Neuronal stem cell (in vitro differentiated cells): ENCODE measurements at regions not wholly inside any gene's neighbourhood (a gene's known extent, or its start where the extent isn't known, plus 50 kb on each side); places are given as distances from the start of the nearest gene placed in this dataset.
"Not testable (repeated sequence)": the region's sequence is repeated elsewhere in the genome, so short reads cannot be mapped to it uniquely, and the experiment has no call there.

Experiments
- DNase-seq: peaks from one replicate; pipeline ENCODE4 v3.0.0-alpha.2; 2013; ENCODE audit warnings: low spot score
- H2AFZ ChIP-seq: one replicate; pipeline ENCODE4 v1.6.1; 2013; ENCODE audit warnings: mild to moderate bottlenecking, low read length, inconsistent platforms
- H2AK5ac ChIP-seq: 2 replicates; pipeline ENCODE4 v1.6.1; 2013; ENCODE audit warnings: low read depth, mild to moderate bottlenecking, inconsistent platforms, low read length, moderate library complexity, mixed read lengths
- H2BK120ac ChIP-seq: 2 replicates; pipeline ENCODE4 v1.6.1; 2013; ENCODE audit warnings: low read depth, mild to moderate bottlenecking, inconsistent platforms, low read length, moderate library complexity, mixed read lengths
- H2BK12ac ChIP-seq: one replicate; pipeline ENCODE4 v1.6.1; 2013; ENCODE audit warnings: low read length, inconsistent platforms
- H2BK15ac ChIP-seq: 2 replicates; pipeline ENCODE4 v1.6.1; 2013; ENCODE audit warnings: mild to moderate bottlenecking, low read length, inconsistent platforms, mixed read lengths
- H2BK5ac ChIP-seq: one replicate; pipeline ENCODE4 v1.6.1; 2013; ENCODE audit warnings: inconsistent platforms, mild to moderate bottlenecking, low read length, moderate library complexity
- H3K14ac ChIP-seq: one replicate; pipeline ENCODE4 v1.6.1; 2013; ENCODE audit warnings: low read length, inconsistent platforms
- H3K18ac ChIP-seq: 2 replicates; pipeline ENCODE4 v1.6.1; 2013; ENCODE audit warnings: low read length, inconsistent platforms
- H3K23ac ChIP-seq: 2 replicates; pipeline ENCODE4 v1.6.1; 2013; ENCODE audit warnings: low read depth, mild to moderate bottlenecking, mixed read lengths, low read length, inconsistent platforms; ENCODE audit not compliant: poor library complexity
- H3K27ac ChIP-seq: replicated peaks from 3 replicates; pipeline ENCODE4 v1.5.1; 2013; ENCODE audit warnings: low read length, inconsistent platforms
- H3K27me3 ChIP-seq, 3 experiments: 2 replicates each; pipeline ENCODE4 v1.6.1; 2013; ENCODE audit warnings: low read length in 3 of 3, mild to moderate bottlenecking in 2 of 3, inconsistent platforms in 1 of 3, low read depth in 1 of 3, mixed read lengths in 1 of 3, moderate library complexity in 1 of 3; ENCODE audit not compliant: control insufficient read depth in 3 of 3, insufficient read depth in 3 of 3
- H3K36me3 ChIP-seq, 2 donors: replicated peaks in 1 of 2; 2 replicates each; pipeline ENCODE4 v1.6.1; 2013; ENCODE audit warnings: low read length in 2 of 2; ENCODE audit not compliant: control insufficient read depth in 2 of 2, insufficient read depth in 2 of 2
- H3K4ac ChIP-seq: 2 replicates; pipeline ENCODE4 v1.6.1; 2013; ENCODE audit warnings: inconsistent platforms, mild to moderate bottlenecking, low read length, moderate library complexity
- H3K4me1 ChIP-seq, 2 donors: 1 replicate in 1 of 2; 2 replicates in 1 of 2; pipeline ENCODE4 v1.6.1; 2013; ENCODE audit warnings: low read length in 2 of 2, low read depth in 1 of 2; ENCODE audit not compliant: control insufficient read depth in 2 of 2, insufficient read depth in 1 of 2
- H3K4me2 ChIP-seq: one replicate; pipeline ENCODE4 v1.6.1; 2013; ENCODE audit warnings: mild to moderate bottlenecking, low read length, inconsistent platforms; ENCODE audit not compliant: insufficient read depth, poor library complexity, severe bottlenecking
- H3K4me3 ChIP-seq, 2 donors: 2 replicates each; pipeline ENCODE4 v1.5.1; 2013; ENCODE audit warnings: low read length in 2 of 2, mild to moderate bottlenecking in 2 of 2, inconsistent platforms in 1 of 2, moderate library complexity in 1 of 2
- H3K79me1 ChIP-seq: one replicate; pipeline ENCODE4 v1.6.1; 2013; ENCODE audit warnings: low read depth, mild to moderate bottlenecking, inconsistent platforms, low read length, moderate library complexity
- H3K9ac ChIP-seq: one replicate; pipeline ENCODE4 v1.6.1; 2013; ENCODE audit warnings: mild to moderate bottlenecking, low read depth, low read length, inconsistent platforms; ENCODE audit not compliant: poor library complexity
- H3K9me3 ChIP-seq, 2 donors: replicated peaks in 1 of 2; 2 replicates each; pipeline versions ENCODE3 to v1.6.1; 2013; ENCODE audit warnings: low read length in 2 of 2, mild to moderate bottlenecking in 2 of 2, inconsistent platforms in 1 of 2, low read depth in 1 of 2, mixed read lengths in 1 of 2, moderate library complexity in 1 of 2; ENCODE audit not compliant: control insufficient read depth in 2 of 2, insufficient read depth in 1 of 2
- H4K8ac ChIP-seq: one replicate; pipeline ENCODE4 v1.6.1; 2013; ENCODE audit warnings: low read depth, mild to moderate bottlenecking, inconsistent platforms, low read length, moderate library complexity
- H4K91ac ChIP-seq: one replicate; pipeline ENCODE4 v1.6.1; 2013; ENCODE audit warnings: low read length, low read depth, mild to moderate bottlenecking, inconsistent platforms; ENCODE audit not compliant: poor library complexity
- WGBS, 2 donors: extraction: QIAGEN DNeasy Blood & Tissue Kit; methylation state at CpG; one replicate each; pipeline ENCODE4 v1.1.7; 2013; ENCODE audit warnings: missing lambda C conversion rate in 2 of 2, mixed read lengths in 1 of 2; ENCODE audit not compliant: insufficient read length in 2 of 2, insufficient replicate concordance in 1 of 2; ENCODE audit errors: extremely low coverage in 2 of 2; 5-methylcytosine and 5-hydroxymethylcytosine counted together

DNA sequence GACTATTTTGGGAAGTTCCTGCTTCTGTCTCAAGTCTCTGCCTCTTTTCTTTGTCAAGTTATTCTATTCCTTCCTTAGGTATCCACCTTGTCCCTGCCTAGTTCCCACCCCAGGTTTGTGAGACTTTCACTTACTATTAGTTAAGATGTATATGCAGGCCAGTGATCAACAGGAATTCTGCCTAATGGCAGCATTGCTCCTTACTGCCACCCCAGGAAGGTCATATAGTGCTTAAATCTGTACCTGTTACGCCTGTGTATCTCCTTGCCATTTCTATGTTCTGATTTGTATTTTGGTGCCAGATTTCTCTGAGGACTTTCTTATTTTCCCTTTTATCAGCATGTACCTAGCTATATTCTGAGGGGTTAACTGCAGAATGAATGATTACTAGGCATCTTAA lies 746.0 kb upstream of the TMEFF2 start:
- no peaks in the 10 kb centered on the region for H3K9me3 ChIP-seq
- H2AK5ac ChIP-seq, result no peak overlapping the region
- no peak for DNase-seq
- WGBS, 2 donors, result no CpG with 5 or more reads among the region's 1 CpG
- no peak overlapping the region for H3K4me3 ChIP-seq
- no peak overlapping the region for H3K14ac ChIP-seq
- no peak overlapping the region for H3K23ac ChIP-seq
- no peak overlapping the region for H2BK12ac ChIP-seq
- no peaks in the 10 kb centered on the region for H3K36me3 ChIP-seq
- H3K4me2 ChIP-seq, result no peak overlapping the region
- no peak overlapping the region for H2BK15ac ChIP-seq
- H3K79me1 ChIP-seq, result no peaks in the 10 kb centered on the region
- H3K27ac ChIP-seq, result no peak overlapping the region
- H4K8ac ChIP-seq, result no peak overlapping the region
- H2BK120ac ChIP-seq, result no peak overlapping the region
- no peak overlapping the region for H3K4ac ChIP-seq
- H3K9ac ChIP-seq, result no peak overlapping the region
- no peak overlapping the region for H4K91ac ChIP-seq
- H2AFZ ChIP-seq, result no peak overlapping the region
- H3K18ac ChIP-seq, result no peak overlapping the region
- no peaks in the 10 kb centered on the region for H3K27me3 ChIP-seq
- H3K4me1 ChIP-seq, result no peaks in the 10 kb centered on the region
- H2BK5ac ChIP-seq, result no peak overlapping the region

DNA sequence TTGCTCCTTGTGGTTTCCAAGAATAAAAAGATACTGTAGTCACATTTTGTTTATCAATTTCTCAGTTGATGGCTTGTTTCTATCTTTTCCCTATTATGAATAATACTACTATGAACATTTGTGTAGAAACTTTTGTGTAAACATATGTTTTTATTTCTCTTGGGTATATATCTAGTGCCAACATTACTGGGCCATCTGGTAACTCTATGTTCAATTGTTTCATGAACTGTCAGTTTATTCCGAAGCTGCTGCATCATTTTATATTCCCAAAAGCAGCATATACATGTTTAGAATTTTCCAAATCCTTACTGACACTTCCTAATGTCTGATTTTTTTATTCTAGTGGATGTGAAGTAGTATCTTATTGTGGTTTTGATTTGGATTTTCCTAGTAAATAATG lies 737.6 kb upstream of the TMEFF2 start:
- Histone ChIP-seq H2BK12ac (no peak overlapping the region), H3K36me3 (no peaks in the 10 kb centered on the region)
- WGBS, 2 donors, result no CpG with 5 or more reads among the region's 1 CpG

DNA sequence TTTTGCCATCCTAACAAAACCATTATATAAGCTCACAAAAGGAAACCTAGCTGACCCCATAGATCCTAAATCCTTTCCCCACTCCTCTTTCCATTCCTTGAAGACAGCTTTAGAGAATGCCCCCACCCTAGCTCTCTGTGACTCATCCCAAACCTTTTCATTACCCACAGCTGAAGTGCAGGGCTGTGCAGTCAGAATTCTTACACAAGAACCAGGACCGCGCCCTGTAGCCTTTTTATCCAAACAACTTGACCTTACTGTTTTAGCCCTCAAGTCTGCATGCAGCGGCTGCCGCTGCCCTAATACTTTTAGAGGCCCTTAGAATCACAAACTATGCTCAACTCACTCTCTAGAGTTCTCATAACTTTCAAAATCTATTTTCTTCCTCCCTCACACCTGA lies 726.9 kb upstream of the TMEFF2 start:
- H3K36me3 ChIP-seq, H3K4ac ChIP-seq, DNase-seq, H2BK15ac ChIP-seq, H3K14ac ChIP-seq, H3K4me2 ChIP-seq, H3K27ac ChIP-seq, H3K23ac ChIP-seq, H4K91ac ChIP-seq, H3K79me1 ChIP-seq, H3K27me3 ChIP-seq, H2BK12ac ChIP-seq, H3K4me1 ChIP-seq, H3K9me3 ChIP-seq, H3K4me3 ChIP-seq, H2BK5ac ChIP-seq, H3K18ac ChIP-seq, H4K8ac ChIP-seq, H3K9ac ChIP-seq, H2BK120ac ChIP-seq, H2AFZ ChIP-seq, H2AK5ac ChIP-seq: not testable (repeated sequence)
- no CpG with 5 or more reads among the region's 4 CpGs for WGBS, 2 donors

More for the DNA sequence above, 737.6 kb upstream of the TMEFF2 start:
- Histone ChIP-seq H3K9ac (no peak overlapping the region), H2AK5ac (no peak overlapping the region), H3K18ac (no peak overlapping the region), H3K4me3 (no peak overlapping the region), H2AFZ (no peak overlapping the region), H3K4ac (no peak overlapping the region), H3K4me1 (no peaks in the 10 kb centered on the region), H3K14ac (no peak overlapping the region), H3K23ac (no peak overlapping the region), H3K27me3 (no peaks in the 10 kb centered on the region), H4K8ac (no peak overlapping the region), H2BK15ac (no peak overlapping the region), H2BK120ac (no peak overlapping the region), H3K27ac (no peak overlapping the region), H2BK5ac (no peak overlapping the region), H4K91ac (no peak overlapping the region), H3K9me3 (no peaks in the 10 kb centered on the region), H3K79me1 (no peaks in the 10 kb centered on the region), H3K4me2 (no peak overlapping the region)
- no peak for DNase-seq

DNA sequence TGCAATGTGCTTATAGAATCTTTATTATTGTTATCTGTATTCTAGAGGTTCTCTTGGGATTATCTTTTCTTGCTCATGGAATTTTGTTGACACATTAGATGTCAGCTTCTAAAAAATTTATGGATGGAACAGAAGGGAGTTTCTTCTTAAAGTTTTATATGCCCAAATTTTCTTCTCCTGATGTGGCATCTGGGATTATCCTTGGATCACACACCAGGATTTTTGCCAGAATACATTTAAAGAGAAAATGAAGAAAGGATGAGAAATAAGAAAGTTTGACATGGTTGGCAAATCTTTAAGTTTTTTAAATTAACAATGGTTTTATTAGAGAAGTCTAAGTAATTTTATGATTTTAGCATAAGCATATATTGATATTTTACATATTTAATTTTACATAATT lies 706.7 kb upstream of the TMEFF2 start:
- H3K18ac ChIP-seq, result no peak overlapping the region

More for the DNA sequence above, 706.7 kb upstream of the TMEFF2 start:
- H3K9me3 ChIP-seq, result no peaks in the 10 kb centered on the region
- no peak overlapping the region for H4K8ac ChIP-seq
- no peak overlapping the region for H4K91ac ChIP-seq
- H3K9ac ChIP-seq, result no peak overlapping the region
- H2BK12ac ChIP-seq, result no peak overlapping the region
- DNase-seq, result no peak
- H3K79me1 ChIP-seq, result no peaks in the 10 kb centered on the region
- H3K27ac ChIP-seq, result no peak overlapping the region
- no peaks in the 10 kb centered on the region for H3K36me3 ChIP-seq
- H3K4ac ChIP-seq, result no peak overlapping the region
- no peak overlapping the region for H2BK5ac ChIP-seq
- H2AFZ ChIP-seq, result no peak overlapping the region
- H3K4me2 ChIP-seq, result no peak overlapping the region
- no peak overlapping the region for H3K23ac ChIP-seq
- H3K27me3 ChIP-seq, result no peaks in the 10 kb centered on the region
- H3K14ac ChIP-seq, result no peak overlapping the region
- no peak overlapping the region for H3K4me3 ChIP-seq
- H2BK15ac ChIP-seq, result no peak overlapping the region
- H2AK5ac ChIP-seq, result no peak overlapping the region
- H3K4me1 ChIP-seq, result no peaks in the 10 kb centered on the region
- no peak overlapping the region for H2BK120ac ChIP-seq
